Thyroid gland (tissue), 4 donors: ENCODE measurements at regions not wholly inside any gene's neighbourhood (a gene's known extent, or its start where the extent isn't known, plus 50 kb on each side); places are given as distances from the start of the nearest gene placed in this dataset.

ENCODE experiments used
- POLR2A ChIP-seq, 2 donors: fragments of 450-650 bp; IDR thresholded peaks; one replicate each; pipeline ENCODE4 v1.6.1; 2017; ENCODE audit warnings: antibody characterized with exemption in 2 of 2, mild to moderate bottlenecking in 2 of 2, moderate library complexity in 1 of 2
- TF ChIP-seq, protein P1 (sequence below), 6 experiments: fragments of 200-600 bp in 3 of 6; fragments of 450-650 bp in 3 of 6; sonication (generic) in 3 of 6; IDR thresholded peaks; one replicate each; pipeline ENCODE4 v1.5.1; 2016 to 2019; ENCODE audit warnings: antibody characterized with exemption in 6 of 6, mild to moderate bottlenecking in 2 of 6, inconsistent platforms in 1 of 6, moderate library complexity in 1 of 6

DNA sequence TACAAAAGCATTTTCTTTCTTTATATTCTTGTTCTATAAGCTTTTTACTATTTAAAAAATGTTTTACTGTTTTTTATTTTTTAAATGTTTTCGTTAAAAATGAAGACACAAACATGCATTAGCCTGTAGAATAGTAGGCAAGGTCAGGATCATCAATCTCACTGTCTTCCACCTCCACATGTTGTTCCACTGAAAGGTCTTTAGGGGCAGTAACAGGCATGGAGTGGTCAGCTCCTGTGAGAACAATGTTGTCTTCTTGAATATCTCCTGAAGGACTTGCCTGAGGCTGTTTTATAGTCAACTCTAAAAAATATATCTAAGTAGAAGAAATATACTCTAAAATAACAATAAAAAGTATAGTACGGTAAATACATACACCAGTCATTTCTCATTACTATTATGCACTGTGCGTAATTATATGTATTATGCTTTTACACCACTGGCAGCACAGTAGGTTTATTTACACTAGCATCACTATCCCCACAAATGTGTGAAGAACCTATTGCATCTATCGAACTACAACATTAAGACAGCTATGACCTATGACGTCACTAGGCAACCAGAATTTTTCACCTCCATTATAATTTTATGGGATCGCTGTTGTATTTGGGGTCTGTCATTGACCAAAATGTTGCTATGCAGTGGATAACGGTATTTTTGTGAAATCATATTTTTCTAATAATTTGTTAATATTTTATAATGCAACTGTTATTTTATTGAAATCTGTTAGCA lies 764.3 kb downstream of the METTL4 start:
- TF ChIP-seq, protein P1, sequence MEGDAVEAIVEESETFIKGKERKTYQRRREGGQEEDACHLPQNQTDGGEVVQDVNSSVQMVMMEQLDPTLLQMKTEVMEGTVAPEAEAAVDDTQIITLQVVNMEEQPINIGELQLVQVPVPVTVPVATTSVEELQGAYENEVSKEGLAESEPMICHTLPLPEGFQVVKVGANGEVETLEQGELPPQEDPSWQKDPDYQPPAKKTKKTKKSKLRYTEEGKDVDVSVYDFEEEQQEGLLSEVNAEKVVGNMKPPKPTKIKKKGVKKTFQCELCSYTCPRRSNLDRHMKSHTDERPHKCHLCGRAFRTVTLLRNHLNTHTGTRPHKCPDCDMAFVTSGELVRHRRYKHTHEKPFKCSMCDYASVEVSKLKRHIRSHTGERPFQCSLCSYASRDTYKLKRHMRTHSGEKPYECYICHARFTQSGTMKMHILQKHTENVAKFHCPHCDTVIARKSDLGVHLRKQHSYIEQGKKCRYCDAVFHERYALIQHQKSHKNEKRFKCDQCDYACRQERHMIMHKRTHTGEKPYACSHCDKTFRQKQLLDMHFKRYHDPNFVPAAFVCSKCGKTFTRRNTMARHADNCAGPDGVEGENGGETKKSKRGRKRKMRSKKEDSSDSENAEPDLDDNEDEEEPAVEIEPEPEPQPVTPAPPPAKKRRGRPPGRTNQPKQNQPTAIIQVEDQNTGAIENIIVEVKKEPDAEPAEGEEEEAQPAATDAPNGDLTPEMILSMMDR (IDR thresholded peaks at IDR 0.05) = no peak
- no peak for TF ChIP-seq POLR2A (IDR thresholded peaks at IDR 0.05)
